HCT116 (cell line): ENCODE measurements at regions not wholly inside any gene's neighbourhood (a gene's known extent, or its start where the extent isn't known, plus 50 kb on each side); places are given as distances from the start of the nearest gene placed in this dataset.

ENCODE experiments used
- ATAC-seq: fragments of 200-7000 bp; cut with Tn5 transposase; 2 replicates; pipeline ENCODE4 v1.9.1; 2020; ENCODE audit warnings: mild to moderate bottlenecking, moderate library complexity
- BruUV-seq: library from RNA; stranded (reverse); fragments of 400-500 nt; replicated peaks from 2 replicates; lab custom pipeline; 2021; lab: Mats Ljungman, UMichigan
- CTCF ChIA-PET: fragments of 300-600 bp; sonication (Branson Sonifier 250); formaldehyde crosslinking; loops from one replicate; lab custom pipeline; 2021; ENCODE audit warnings: antibody characterized with exemption; lab: Charles Lee
- POLR2A ChIA-PET: fragments of 300-600, 350-600 bp; sonication (Branson Sonifier 250); formaldehyde crosslinking; loops from one replicate; lab custom pipeline; 2021; ENCODE audit warnings: antibody characterized with exemption; lab: Charles Lee
- RAD21 ChIA-PET, 2 experiments: fragments of 300-600 bp; sonication (Branson Sonifier 250); formaldehyde crosslinking; loops; one replicate each; lab custom pipeline; 2023; ENCODE audit warnings: low total read pairs in 2 of 2; ENCODE audit not compliant: uncharacterized antibody in 2 of 2, unreplicated experiment in 2 of 2, low non-redundant PET in 1 of 2; lab: Charles Lee
- DNase-seq: peaks from one replicate; pipeline ENCODE4 v3.0.0-alpha.2; 2010; ENCODE audit warnings: low read depth, low spot score
- H2AFZ ChIP-seq: fragments of 200-600 bp; shearing (Covaris generic), sonication (generic); 2 replicates; pipeline ENCODE4 v1.6.1; 2017; ENCODE audit warnings: low read depth, mixed run types, mixed read lengths, antibody characterized with exemption, low read length; ENCODE audit not compliant: poor library complexity, severe bottlenecking
- H3K27ac ChIP-seq: 2 replicates; pipeline ENCODE4 v1.5.1; 2012; ENCODE audit warnings: low read depth, low read length
- H3K27me3 ChIP-seq: fragments of 200-600 bp; sonication (generic); 2 replicates; pipeline ENCODE4 v1.6.1; 2016; ENCODE audit warnings: mixed run types, low read length, mixed read lengths; ENCODE audit not compliant: insufficient read depth
- H3K36me3 ChIP-seq, 2 experiments: fragments of 200-500 bp in 1 of 2; fragments of 200-600 bp in 1 of 2; sonication (Bioruptor generic) in 1 of 2; sonication (generic) in 1 of 2; 2 replicates each; pipeline versions ENCODE4 v1.5.1 to v1.6.1; 2014 to 2016; ENCODE audit warnings: low read length in 2 of 2, inconsistent platforms in 1 of 2, mixed read lengths in 1 of 2, mixed run types in 1 of 2; ENCODE audit not compliant: insufficient read depth in 2 of 2, control insufficient read depth in 1 of 2
- H3K4me1 ChIP-seq, 2 experiments: fragments of 200-600 bp in 1 of 2; sonication (generic) in 1 of 2; 2 replicates each; pipeline versions ENCODE4 v1.5.1 to v1.6.1; 2012 to 2017; ENCODE audit warnings: low read length in 2 of 2, inconsistent platforms in 1 of 2, mild to moderate bottlenecking in 1 of 2, mixed read lengths in 1 of 2, mixed run types in 1 of 2, moderate library complexity in 1 of 2; ENCODE audit not compliant: insufficient read depth in 2 of 2, control insufficient read depth in 1 of 2
- H3K4me2 ChIP-seq: fragments of 200-600 bp; sonication (generic); 2 replicates; pipeline ENCODE4 v1.6.1; 2017; ENCODE audit warnings: mixed run types, low read length, mixed read lengths
- H3K4me3 ChIP-seq, 2 experiments: fragments of 200-600 bp in 1 of 2; sonication (generic) in 1 of 2; replicated peaks in 1 of 2; 2 replicates each; pipeline ENCODE4 v1.5.1; 2011 to 2016; ENCODE audit warnings: low read length in 2 of 2, control low read depth in 1 of 2, low read depth in 1 of 2, mild to moderate bottlenecking in 1 of 2, mixed read lengths in 1 of 2, mixed run types in 1 of 2
- H3K79me2 ChIP-seq: fragments of 200-600 bp; sonication (generic); 2 replicates; pipeline ENCODE4 v1.6.1; 2017; ENCODE audit warnings: mild to moderate bottlenecking, mixed run types, low read length, moderate library complexity, mixed read lengths; ENCODE audit not compliant: insufficient read depth
- H3K9ac ChIP-seq: fragments of 200-600 bp; sonication (generic); 2 replicates; pipeline ENCODE4 v1.6.1; 2016; ENCODE audit warnings: low read length, mixed read lengths
- H3K9me2 ChIP-seq: fragments of 200-600 bp; sonication (generic), shearing (Covaris generic); 2 replicates; pipeline ENCODE4 v1.6.1; 2017; ENCODE audit warnings: mixed run types, mild to moderate bottlenecking, moderate library complexity; ENCODE audit not compliant: insufficient read depth
- H3K9me3 ChIP-seq, 2 experiments: fragments of 200-500 bp in 1 of 2; fragments of 200-600 bp in 1 of 2; sonication (Bioruptor generic) in 1 of 2; sonication (generic) in 1 of 2; 2 replicates each; pipeline ENCODE4 v1.6.1; 2014 to 2017; ENCODE audit warnings: low read length in 2 of 2, mixed read lengths in 2 of 2, inconsistent platforms in 1 of 2, low read depth in 1 of 2, mild to moderate bottlenecking in 1 of 2, mixed run types in 1 of 2, moderate library complexity in 1 of 2; ENCODE audit not compliant: control insufficient read depth in 1 of 2, insufficient read depth in 1 of 2
- H4K20me1 ChIP-seq: fragments of 200-600 bp; sonication (generic), shearing (Covaris generic); 2 replicates; pipeline ENCODE4 v1.6.1; 2017; ENCODE audit warnings: mixed run types, mild to moderate bottlenecking, moderate library complexity; ENCODE audit not compliant: insufficient read depth
- CBX3 ChIP-seq: IDR thresholded peaks from 2 replicates; pipeline ENCODE4 v1.6.1; 2012; ENCODE audit warnings: low read depth
- CEBPB ChIP-seq: IDR thresholded peaks from 2 replicates; pipeline ENCODE4 v1.6.1; 2012; ENCODE audit warnings: low read depth
- CTCF ChIP-seq, 3 experiments: fragments of 200-600 bp in 1 of 3; sonication (generic) in 1 of 3; IDR thresholded peaks in 2 of 3; conservative IDR thresholded peaks in 1 of 3; 2 replicates each; pipeline ENCODE4 v1.5.1; 2012 to 2017; ENCODE audit warnings: low read depth in 2 of 3, low read length in 2 of 3, antibody characterized with exemption in 1 of 3, borderline replicate concordance in 1 of 3, control low read depth in 1 of 3, mild to moderate bottlenecking in 1 of 3, mixed read lengths in 1 of 3, mixed run types in 1 of 3, moderate library complexity in 1 of 3; ENCODE audit not compliant: insufficient read depth in 1 of 3
- EGR1 ChIP-seq: IDR thresholded peaks from 2 replicates; pipeline ENCODE4 v1.6.1; 2012; ENCODE audit warnings: low read depth
- ELF1 ChIP-seq: IDR thresholded peaks from 2 replicates; pipeline ENCODE4 v1.6.1; 2012; ENCODE audit warnings: low read depth, borderline replicate concordance
- EZH2 ChIP-seq: fragments of 200-600 bp; sonication (generic); IDR thresholded peaks from 2 replicates; pipeline ENCODE4 v1.6.1; 2017; ENCODE audit warnings: antibody characterized with exemption, mixed run types
- EZH2phosphoT487 ChIP-seq: fragments of 200-600 bp; IDR thresholded peaks from 2 replicates; pipeline ENCODE4 v1.6.1; 2018; ENCODE audit warnings: antibody characterized with exemption, borderline replicate concordance
- FOSL1 ChIP-seq: IDR thresholded peaks from 2 replicates; pipeline ENCODE4 v1.6.1; 2012; ENCODE audit warnings: low read depth
- JUND ChIP-seq: IDR thresholded peaks from 2 replicates; pipeline ENCODE4 v1.6.1; 2012
- POLR2A ChIP-seq: IDR thresholded peaks from 2 replicates; pipeline ENCODE4 v1.7.0; 2011; ENCODE audit warnings: borderline replicate concordance; ENCODE audit not compliant: insufficient read depth, insufficient read length; ENCODE audit errors: extremely low read depth
- POLR2AphosphoS5 ChIP-seq: IDR thresholded peaks from 2 replicates; pipeline ENCODE4 v1.6.1; 2011; ENCODE audit warnings: mild to moderate bottlenecking, low read depth, low read length, moderate library complexity
- RAD21 ChIP-seq: IDR thresholded peaks from 2 replicates; pipeline ENCODE4 v1.6.1; 2012; ENCODE audit warnings: low read depth, mild to moderate bottlenecking
- SIN3A ChIP-seq: IDR thresholded peaks from 2 replicates; pipeline ENCODE4 v1.6.1; 2012; ENCODE audit warnings: low read depth
- SP1 ChIP-seq: IDR thresholded peaks from 2 replicates; pipeline ENCODE4 v1.6.1; 2012; ENCODE audit warnings: low read depth
- SRF ChIP-seq: IDR thresholded peaks from 2 replicates; pipeline ENCODE4 v1.6.1; 2012; ENCODE audit warnings: low read depth
- TCF7L2 ChIP-seq: IDR thresholded peaks from 2 replicates; pipeline ENCODE4 v1.7.0; 2011; ENCODE audit warnings: borderline replicate concordance, inconsistent platforms; ENCODE audit not compliant: insufficient read depth, insufficient read length; ENCODE audit errors: extremely low read depth
- ZNF274 ChIP-seq: fragments of 200-500 bp; sonication (Bioruptor generic); IDR thresholded peaks from 2 replicates; pipeline ENCODE4 v1.6.1; 2014; ENCODE audit warnings: mild to moderate bottlenecking, low read depth, low read length, inconsistent platforms
- intact Hi-C: fragments of 100-400 bp; cut with micrococcal nuclease; formaldehyde crosslinking; loops from 2 replicates; pipeline ENCODE4 v1.10.0; 2022
- TF ChIP-seq, protein P1 (sequence below): IDR thresholded peaks from 2 replicates; pipeline ENCODE4 v1.6.1; 2012
- TF ChIP-seq, protein P2 (sequence below): IDR thresholded peaks from 2 replicates; pipeline ENCODE4 v1.6.1; 2011; ENCODE audit warnings: mild to moderate bottlenecking, low read length, moderate library complexity; ENCODE audit not compliant: insufficient replicate concordance; ENCODE audit errors: extremely low read depth
- TF ChIP-seq, protein P3 (sequence below): IDR thresholded peaks from 2 replicates; pipeline ENCODE4 v1.6.1; 2012

- no peaks in the 10 kb centered on the region for H3K27me3 ChIP-seq
- H3K27ac ChIP-seq: no peak overlapping the region
- ChIA-PET POLR2A (no interaction called here), CTCF (no interaction called here), RAD21 (no interaction called here)
- DNase-seq: no peak
- no peak overlapping the region for H2AFZ ChIP-seq
- no TSS peak for BruUV-seq
- TF ChIP-seq CTCF (IDR thresholded peaks at IDR 0.05 in 2 of 3, conservative IDR thresholded peaks at IDR 0.05 in 1 of 3; ENCODE audit: borderline replicate concordance in 1 of 3, insufficient read depth in 1 of 3, low read depth in 2 of 3, low read length in 2 of 3) (no peak), ZNF274 (no peak), SIN3A (no peak), ELF1 (no peak), CBX3 (no peak), EGR1 (no peak), RAD21 (no peak), TCF7L2 (no peak), FOSL1 (no peak), EZH2 (no peak), CEBPB (no peak), POLR2AphosphoS5 (no peak), SP1 (no peak), EZH2phosphoT487 (no peak), JUND (no peak), SRF (no peak), POLR2A (no peak)
- TF ChIP-seq, protein P1, sequence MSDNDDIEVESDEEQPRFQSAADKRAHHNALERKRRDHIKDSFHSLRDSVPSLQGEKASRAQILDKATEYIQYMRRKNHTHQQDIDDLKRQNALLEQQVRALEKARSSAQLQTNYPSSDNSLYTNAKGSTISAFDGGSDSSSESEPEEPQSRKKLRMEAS: no peak
- TF ChIP-seq, protein P2, sequence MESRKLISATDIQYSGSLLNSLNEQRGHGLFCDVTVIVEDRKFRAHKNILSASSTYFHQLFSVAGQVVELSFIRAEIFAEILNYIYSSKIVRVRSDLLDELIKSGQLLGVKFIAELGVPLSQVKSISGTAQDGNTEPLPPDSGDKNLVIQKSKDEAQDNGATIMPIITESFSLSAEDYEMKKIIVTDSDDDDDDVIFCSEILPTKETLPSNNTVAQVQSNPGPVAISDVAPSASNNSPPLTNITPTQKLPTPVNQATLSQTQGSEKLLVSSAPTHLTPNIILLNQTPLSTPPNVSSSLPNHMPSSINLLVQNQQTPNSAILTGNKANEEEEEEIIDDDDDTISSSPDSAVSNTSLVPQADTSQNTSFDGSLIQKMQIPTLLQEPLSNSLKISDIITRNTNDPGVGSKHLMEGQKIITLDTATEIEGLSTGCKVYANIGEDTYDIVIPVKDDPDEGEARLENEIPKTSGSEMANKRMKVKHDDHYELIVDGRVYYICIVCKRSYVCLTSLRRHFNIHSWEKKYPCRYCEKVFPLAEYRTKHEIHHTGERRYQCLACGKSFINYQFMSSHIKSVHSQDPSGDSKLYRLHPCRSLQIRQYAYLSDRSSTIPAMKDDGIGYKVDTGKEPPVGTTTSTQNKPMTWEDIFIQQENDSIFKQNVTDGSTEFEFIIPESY: no peak
- TF ChIP-seq, protein P3, sequence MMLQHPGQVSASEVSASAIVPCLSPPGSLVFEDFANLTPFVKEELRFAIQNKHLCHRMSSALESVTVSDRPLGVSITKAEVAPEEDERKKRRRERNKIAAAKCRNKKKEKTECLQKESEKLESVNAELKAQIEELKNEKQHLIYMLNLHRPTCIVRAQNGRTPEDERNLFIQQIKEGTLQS: no peak
- intact Hi-C loops: no loop called here
- no peak overlapping the region for H3K4me2 ChIP-seq
- no peaks in the 10 kb centered on the region for H3K79me2 ChIP-seq
- H3K9me2 ChIP-seq: no peaks in the 10 kb centered on the region
- H3K9ac ChIP-seq: no peak overlapping the region
- no peak for ATAC-seq
- H4K20me1 ChIP-seq: no peaks in the 10 kb centered on the region
- no peak overlapping the region for H3K4me3 ChIP-seq
- no peaks in the 10 kb centered on the region for H3K4me1 ChIP-seq
- H3K9me3 ChIP-seq: peaks cover 3 to 49% of the 10 kb centered on the region in 2 experiments; a peak in 2 of 4 replicates
- no peaks in the 10 kb centered on the region for H3K36me3 ChIP-seq
Observed at GRCh38 chr20:55513954-55514353, 491.4 kb downstream of the CBLN4 start.
